OCI-LY7 (cell line): ENCODE measurements at regions not wholly inside any gene's neighbourhood (a gene's known extent, or its start where the extent isn't known, plus 50 kb on each side); places are given as distances from the start of the nearest gene placed in this dataset.

ENCODE experiments used
- EZH2phosphoT487 ChIP-seq: fragments of 200-600 bp; sonication (generic); IDR thresholded peaks from 2 replicates; pipeline ENCODE4 v1.6.1; 2018; ENCODE audit warnings: low read depth, borderline replicate concordance, mild to moderate bottlenecking, mixed run types, antibody characterized with exemption, low read length, moderate library complexity, mixed read lengths
- TF ChIP-seq, protein P1 (sequence below): fragments of 200-600 bp; sonication (generic); conservative IDR thresholded peaks from 2 replicates; pipeline ENCODE4 v1.5.1; 2014; ENCODE audit warnings: mild to moderate bottlenecking, antibody characterized with exemption, low read length, moderate library complexity, mixed read lengths

DNA sequence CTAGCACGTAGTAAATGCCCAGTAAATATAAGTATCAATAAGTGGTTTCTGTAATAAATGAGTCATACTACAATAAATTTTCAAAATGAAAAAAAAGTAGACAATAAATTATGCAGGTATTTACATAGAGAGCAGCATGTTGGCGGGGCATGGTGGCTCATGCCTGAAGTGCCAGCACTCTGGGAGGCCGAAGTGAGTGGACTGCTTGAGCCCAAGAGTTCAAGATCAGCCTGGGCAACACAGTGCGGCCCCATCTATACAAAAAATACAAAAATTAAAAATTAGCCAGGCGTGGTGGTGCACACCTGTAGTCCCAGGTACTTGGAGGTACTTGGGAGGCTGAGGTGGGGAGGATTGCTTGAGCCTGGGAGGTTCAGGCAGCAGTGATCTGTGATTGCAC, 509.3 kb upstream of the KLF6 start:
- TF ChIP-seq, protein P1, sequence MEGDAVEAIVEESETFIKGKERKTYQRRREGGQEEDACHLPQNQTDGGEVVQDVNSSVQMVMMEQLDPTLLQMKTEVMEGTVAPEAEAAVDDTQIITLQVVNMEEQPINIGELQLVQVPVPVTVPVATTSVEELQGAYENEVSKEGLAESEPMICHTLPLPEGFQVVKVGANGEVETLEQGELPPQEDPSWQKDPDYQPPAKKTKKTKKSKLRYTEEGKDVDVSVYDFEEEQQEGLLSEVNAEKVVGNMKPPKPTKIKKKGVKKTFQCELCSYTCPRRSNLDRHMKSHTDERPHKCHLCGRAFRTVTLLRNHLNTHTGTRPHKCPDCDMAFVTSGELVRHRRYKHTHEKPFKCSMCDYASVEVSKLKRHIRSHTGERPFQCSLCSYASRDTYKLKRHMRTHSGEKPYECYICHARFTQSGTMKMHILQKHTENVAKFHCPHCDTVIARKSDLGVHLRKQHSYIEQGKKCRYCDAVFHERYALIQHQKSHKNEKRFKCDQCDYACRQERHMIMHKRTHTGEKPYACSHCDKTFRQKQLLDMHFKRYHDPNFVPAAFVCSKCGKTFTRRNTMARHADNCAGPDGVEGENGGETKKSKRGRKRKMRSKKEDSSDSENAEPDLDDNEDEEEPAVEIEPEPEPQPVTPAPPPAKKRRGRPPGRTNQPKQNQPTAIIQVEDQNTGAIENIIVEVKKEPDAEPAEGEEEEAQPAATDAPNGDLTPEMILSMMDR: no peak
- no peak for TF ChIP-seq EZH2phosphoT487
